HG03108 (cell line): ENCODE measurements at regions not wholly inside any gene's neighbourhood (a gene's known extent, or its start where the extent isn't known, plus 50 kb on each side); places are given as distances from the start of the nearest gene placed in this dataset.

ENCODE experiments used
- ATAC-seq: cut with Tn5 transposase; IDR thresholded peaks from one replicate; pipeline ENCODE4 v1.9.1; 2021; ENCODE audit warnings: moderate library complexity; ENCODE audit not compliant: unreplicated experiment

- ATAC-seq = no peak
Measured at GRCh38 chr13:26967119-26968038, 204.2 kb downstream of the USP12 start.

DNA sequence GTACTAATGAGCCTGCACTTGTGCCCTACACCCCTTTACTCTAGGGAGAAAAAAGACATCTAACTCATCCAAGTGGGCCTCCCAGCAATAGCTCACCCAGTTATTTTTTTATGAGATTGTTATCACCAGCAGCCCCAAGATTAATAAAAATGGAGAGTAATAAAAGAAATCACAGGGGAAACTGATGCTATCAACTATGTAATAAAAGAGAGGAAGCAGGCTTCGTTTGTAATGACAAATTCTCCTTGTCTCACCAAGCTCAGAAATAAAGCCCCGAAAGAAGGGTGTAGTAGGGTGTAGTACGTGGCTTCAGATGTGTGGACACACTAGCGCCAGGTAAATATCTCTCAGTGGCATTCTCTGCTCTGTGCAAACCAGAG, 204.9 kb downstream of the USP12 start:
- ATAC-seq = no peak

GRCh38 chr13:26965952-26966700, 205.5 kb downstream of the USP12 start:
- ATAC-seq = no peak

DNA sequence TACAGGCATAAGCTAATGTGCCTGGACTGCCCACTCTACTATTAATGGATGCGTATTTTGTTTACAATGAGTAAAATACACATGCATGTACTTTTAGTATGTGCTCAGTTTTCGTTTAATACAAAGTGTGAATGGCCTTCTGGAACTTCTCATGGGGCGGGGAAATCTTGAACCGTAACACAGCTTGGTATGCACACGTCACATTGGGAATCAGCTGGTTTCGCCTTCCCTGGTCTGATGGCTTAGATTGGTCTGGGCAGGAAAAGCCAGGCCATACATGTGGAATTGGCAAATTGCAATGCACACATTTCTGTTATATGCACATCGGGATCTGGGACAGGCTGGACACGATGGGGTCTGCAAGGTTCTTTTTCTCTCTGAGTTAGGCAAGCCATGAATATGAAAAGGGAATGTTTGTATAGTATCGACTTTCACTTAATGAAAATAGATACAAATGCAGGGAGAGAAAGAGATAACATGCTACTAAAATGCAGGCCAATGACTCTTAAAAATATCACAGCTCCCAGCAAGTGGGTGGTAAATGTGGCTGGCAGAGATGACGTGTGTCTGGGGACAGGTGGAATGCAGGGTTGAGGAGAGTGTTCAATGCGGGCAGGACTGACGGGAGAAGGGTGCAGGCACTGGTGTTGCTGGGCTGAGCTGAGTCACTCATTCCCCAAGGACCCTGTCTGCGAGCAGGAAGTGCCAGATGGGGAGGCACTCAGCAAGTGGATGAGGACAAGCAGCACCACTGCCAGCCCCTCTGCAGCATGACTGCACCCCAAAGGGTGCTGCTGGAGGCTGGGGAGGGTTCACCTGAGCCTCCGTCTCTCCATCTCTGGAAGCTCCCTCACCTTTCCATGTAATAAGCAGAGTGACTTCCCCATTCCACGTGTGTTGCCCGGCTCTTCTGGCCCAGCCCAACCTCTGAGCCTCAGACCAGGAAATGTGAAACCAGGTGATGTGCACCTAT, 204.0 kb upstream of the GPR12 start:
- no peak for ATAC-seq

DNA sequence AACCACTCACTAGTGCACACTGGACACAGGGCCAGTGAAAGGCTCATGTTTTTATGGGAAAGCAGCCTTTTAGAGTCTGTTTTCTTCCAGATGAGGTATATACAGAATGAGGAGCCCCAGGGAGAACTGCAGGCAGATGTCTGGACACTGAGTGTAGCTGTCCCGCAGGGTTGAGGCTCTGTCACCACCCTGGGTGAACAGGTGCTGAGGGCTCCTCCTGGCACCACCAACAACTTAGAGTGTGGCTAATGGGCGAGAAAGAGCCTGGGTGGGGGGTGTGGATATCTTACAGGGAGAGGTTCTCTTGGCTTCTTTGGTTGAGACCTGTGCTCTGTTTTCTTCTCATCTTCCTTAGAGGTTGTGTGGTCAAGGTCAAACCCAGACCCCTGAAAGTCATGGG, 202.1 kb upstream of the GPR12 start:
- no peak for ATAC-seq

DNA sequence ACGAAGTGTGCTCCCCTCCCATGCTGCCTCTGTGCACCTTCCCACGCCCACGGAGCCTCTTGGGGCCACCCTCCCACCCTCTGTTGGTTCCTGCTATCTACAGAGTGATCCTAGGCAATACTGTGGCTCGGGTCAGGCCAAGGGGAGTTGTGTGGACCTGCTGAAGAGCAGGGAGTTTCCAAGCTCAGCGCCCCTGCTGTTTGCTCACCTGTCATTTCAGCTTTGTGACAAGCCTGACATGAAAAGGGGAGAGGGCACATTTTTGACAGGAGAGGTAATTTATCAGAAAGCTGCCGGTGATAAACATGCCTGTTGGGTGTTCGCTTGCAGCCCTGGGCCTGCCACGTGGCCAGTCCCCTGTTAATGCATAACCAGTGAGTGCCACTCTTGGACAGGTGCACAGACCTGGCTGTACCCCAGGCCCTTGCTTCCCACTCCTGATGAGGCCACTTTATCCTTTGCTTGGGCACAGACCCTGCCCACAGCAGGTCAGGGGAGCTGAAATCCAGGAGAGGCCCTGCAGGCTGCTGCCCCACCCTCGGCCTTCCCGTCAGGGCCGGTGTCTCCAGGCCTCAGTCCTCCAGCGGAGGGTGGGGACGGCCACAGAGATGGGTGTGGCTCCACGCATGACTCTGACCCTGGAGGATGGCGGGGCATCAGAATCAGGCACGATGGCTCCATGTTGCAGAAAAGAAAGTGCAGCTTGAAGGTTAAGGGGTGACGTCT, 201.5 kb upstream of the GPR12 start:
- no peak for ATAC-seq

DNA sequence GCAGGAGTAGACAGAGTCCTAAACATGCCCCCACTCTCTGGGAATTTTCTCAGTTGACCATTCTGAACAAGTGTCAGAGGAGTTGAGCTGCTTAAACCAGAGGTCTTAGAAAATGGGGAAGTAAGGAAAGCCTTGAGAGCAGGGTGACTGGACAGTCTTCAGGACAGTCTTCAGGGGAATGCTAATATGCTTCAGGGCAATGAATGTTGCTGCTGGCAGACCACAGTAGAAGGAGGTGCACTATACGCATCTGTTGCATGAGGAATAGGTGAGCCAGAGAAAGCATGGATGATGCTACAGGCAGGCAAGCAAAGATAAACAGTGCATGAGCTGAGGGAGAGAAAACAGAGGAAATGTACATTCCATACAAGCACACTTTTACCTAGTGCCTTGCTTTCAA, 196.6 kb upstream of the GPR12 start:
- ATAC-seq = no peak

GRCh38 chr13:26956522-26957142, 196.0 kb upstream of the GPR12 start:
- ATAC-seq = no peak

DNA sequence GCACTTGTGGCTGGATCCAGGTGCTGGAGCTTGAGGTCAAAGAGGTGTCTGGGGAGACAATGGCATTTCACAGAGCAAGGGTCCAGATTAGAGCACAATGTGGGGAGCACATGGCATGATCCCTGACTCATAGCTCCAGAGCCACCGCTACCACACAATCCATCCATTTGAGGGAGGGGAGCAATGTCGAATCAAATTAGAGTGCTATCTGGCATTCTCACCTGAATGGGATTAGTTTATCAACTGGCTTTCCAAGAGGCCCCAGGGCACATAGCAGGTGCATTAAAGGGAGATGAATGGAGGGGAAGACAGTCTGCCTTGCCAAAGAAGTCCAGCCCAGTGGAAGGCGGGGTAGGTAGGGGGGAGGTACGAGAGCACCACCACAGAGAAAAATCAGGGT, 194.4 kb upstream of the GPR12 start:
- no peak for ATAC-seq

- no peak for ATAC-seq
Measured at GRCh38 chr13:26953291-26953690, 192.7 kb upstream of the GPR12 start.

- no peak for ATAC-seq
Measured at GRCh38 chr13:26952551-26953143, 192.1 kb upstream of the GPR12 start.

GRCh38 chr13:26951581-26952177, 191.1 kb upstream of the GPR12 start:
- no peak for ATAC-seq

DNA sequence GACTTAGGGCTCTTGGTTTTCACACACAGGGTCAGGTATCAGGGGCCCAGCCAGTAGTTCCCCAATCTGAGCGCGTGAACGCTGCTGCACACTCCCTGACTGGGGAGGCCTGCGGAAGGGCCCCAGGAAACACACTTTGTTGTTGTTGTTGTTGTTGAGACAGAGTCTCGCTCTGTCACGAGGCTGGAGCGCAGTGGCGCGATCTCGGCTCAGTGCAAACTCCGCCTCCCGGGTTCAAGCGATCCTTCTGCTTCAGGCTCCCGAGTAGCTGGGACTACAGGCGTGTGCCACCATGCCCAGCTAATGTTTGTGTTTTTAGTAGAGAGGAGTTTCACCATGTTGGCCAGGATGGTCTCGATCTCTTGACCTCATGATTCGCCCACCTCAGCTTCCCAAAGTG, 190.4 kb upstream of the GPR12 start:
- no peak for ATAC-seq

DNA sequence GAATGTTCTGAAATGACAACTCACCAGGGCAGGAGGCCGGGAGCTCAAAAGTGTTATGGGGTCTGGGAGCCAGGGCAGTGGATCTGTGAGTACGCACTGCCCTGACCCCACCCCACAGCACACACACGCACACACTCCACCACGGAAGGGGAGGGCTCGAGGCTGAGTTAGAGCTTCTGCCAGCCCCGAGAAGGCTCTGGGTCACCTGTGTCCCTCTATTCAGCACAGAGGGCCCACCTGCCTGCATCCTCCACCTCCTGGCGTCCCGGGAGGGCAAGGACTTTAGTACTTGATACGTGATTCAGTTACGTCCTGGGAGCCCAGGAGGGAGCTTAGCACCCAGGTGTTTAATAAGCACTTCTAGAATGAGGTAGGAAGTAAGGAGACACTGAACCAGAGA, 190.0 kb upstream of the GPR12 start:
- no peak for ATAC-seq

- no peak for ATAC-seq
Measured at GRCh38 chr13:26949701-26950502, 189.3 kb upstream of the GPR12 start.

DNA sequence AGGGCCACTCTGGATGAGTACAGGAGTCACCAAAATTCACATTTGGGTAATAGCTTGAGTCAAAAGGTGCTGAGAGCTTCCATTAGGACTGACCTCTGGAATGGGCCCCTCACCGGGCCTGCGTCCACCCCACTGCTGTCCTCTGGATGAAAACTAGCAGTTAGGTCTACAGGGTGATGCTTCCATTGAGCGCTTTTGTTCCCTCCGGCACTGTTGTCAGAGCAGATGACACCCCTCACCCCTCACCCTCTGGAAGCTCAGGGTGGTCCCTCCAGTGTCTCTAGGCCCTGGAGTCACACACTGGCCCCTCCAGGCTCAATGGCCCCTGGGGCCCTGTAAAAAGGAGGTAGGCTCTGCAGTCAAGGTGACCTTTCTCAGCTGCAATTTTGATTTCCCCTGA, 187.8 kb upstream of the GPR12 start:
- ATAC-seq = no peak

DNA sequence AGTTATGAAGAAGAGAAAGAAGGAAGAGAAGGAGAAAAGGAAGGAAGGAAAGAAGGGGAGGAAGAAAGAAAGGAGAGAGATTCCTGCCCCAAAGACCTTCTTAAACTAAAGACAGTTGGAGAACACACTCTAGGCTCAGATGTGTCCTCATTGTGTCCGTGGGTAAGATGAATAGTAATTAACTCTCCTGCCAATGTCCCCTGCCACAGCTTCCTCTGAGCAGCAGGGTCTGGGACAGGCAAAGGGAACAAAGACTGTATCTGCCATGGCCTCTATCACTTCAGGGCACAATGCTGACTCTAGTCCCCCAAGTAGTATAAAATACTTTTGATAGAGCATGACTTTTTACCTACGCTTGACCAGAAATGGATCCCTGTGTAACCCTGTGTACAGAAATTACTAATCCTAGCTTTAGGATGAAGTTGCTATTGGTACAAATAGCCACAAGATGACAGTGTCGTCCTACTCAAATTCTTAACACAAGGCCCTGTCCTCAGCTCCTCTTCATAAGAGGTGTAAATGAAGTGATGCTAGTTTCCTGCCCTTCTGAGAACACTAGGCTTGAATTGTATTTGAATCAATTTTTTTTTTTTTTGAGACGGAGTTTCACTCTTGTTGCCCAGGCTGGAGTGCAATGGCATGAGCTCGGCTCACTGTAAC, 186.2 kb upstream of the GPR12 start:
- ATAC-seq = no peak

- ATAC-seq = no peak
Measured at GRCh38 chr13:26943748-26944147, 183.2 kb upstream of the GPR12 start.
